B cell (primary cell): ENCODE measurements at regions not wholly inside any gene's neighbourhood (a gene's known extent, or its start where the extent isn't known, plus 50 kb on each side); places are given as distances from the start of the nearest gene placed in this dataset.

Experiments
- ATAC-seq: fragments of 200-7000 bp; cut with Tn5 transposase; one replicate; pipeline ENCODE4 v1.10.0; 2021; ENCODE audit warnings: low read depth, mild to moderate bottlenecking, moderate number of reproducible peaks, moderate library complexity
- CTCF ChIA-PET: fragments of 350-600 bp; sonication (Branson Sonifier 250); formaldehyde crosslinking; loops from one replicate; lab custom pipeline; 2021; ENCODE audit warnings: antibody characterized with exemption, inconsistent platforms; lab: Charles Lee
- POLR2A ChIA-PET: fragments of 350-600 bp; sonication (Branson Sonifier 250); formaldehyde crosslinking; loops from one replicate; lab custom pipeline; 2021; ENCODE audit warnings: antibody characterized with exemption; lab: Charles Lee
- DNase-seq: peaks from one replicate; pipeline ENCODE4 v3.0.0; 2013
- H2AFZ ChIP-seq: 2 replicates; pipeline ENCODE4 v1.6.1; 2012; ENCODE audit warnings: mild to moderate bottlenecking, low read depth, low read length; ENCODE audit not compliant: insufficient read depth, poor library complexity, severe bottlenecking
- H3K27ac ChIP-seq, 2 donors: 1 replicate in 1 of 2; 2 replicates in 1 of 2; pipeline ENCODE4 v1.5.1; 2012 to 2013; ENCODE audit warnings: low read length in 2 of 2, mild to moderate bottlenecking in 2 of 2, moderate library complexity in 1 of 2
- H3K27me3 ChIP-seq, 4 experiments: fragments of 200-600 bp in 1 of 4; sonication (generic) in 1 of 4; replicated peaks in 1 of 4; 1 replicate in 2 of 4; 2 replicates in 2 of 4; pipeline versions ENCODE4 v1.6.1 to v1.7.0; 2013 to 2016; ENCODE audit warnings: low read length in 3 of 4, mild to moderate bottlenecking in 2 of 4, mixed read lengths in 1 of 4, moderate library complexity in 1 of 4; ENCODE audit not compliant: insufficient read depth in 4 of 4, control insufficient read depth in 3 of 4; ENCODE audit errors: control extremely low read depth in 1 of 4
- H3K36me3 ChIP-seq, 2 experiments: replicated peaks in 1 of 2; 1 replicate in 1 of 2; 2 replicates in 1 of 2; pipeline versions ENCODE4 v1.6.1 to v1.7.1; 2013; ENCODE audit warnings: low read length in 1 of 2; ENCODE audit not compliant: insufficient read depth in 2 of 2, control insufficient read depth in 1 of 2; ENCODE audit errors: control extremely low read depth in 1 of 2, extremely low read depth in 1 of 2
- H3K4me1 ChIP-seq, 2 donors: fragments of 200-600 bp in 1 of 2; sonication (generic) in 1 of 2; 1 replicate in 1 of 2; 2 replicates in 1 of 2; pipeline versions ENCODE4 v1.5.1 to v1.6.1; 2013 to 2017; ENCODE audit warnings: low read length in 2 of 2; ENCODE audit not compliant: control insufficient read depth in 2 of 2, insufficient read depth in 2 of 2
- H3K4me2 ChIP-seq: replicated peaks from 2 replicates; pipeline ENCODE3; 2012; ENCODE audit warnings: mild to moderate bottlenecking, low read depth, low read length; ENCODE audit not compliant: poor library complexity, severe bottlenecking
- H3K4me3 ChIP-seq, 5 experiments: fragments of 200-600 bp in 1 of 5; sonication (generic) in 1 of 5; 1 replicate in 3 of 5; 2 replicates in 2 of 5; pipeline versions ENCODE4 v1.5.1 to v1.7.0; 2011 to 2016; ENCODE audit warnings: low read length in 4 of 5, mild to moderate bottlenecking in 4 of 5, low read depth in 2 of 5, control low read depth in 1 of 5, moderate library complexity in 1 of 5; ENCODE audit not compliant: insufficient read depth in 1 of 5; ENCODE audit errors: control extremely low read depth in 1 of 5, extremely low read depth in 1 of 5
- H3K79me2 ChIP-seq: fragments of 200-600 bp; sonication (generic); one replicate; pipeline ENCODE4 v1.6.0; 2016; ENCODE audit warnings: low read length; ENCODE audit not compliant: control insufficient read depth, insufficient read depth
- H3K9ac ChIP-seq: fragments of 200-600 bp; sonication (generic); 2 replicates; pipeline ENCODE4 v1.6.1; 2017; ENCODE audit warnings: mild to moderate bottlenecking, low read length, moderate library complexity
- H3K9me3 ChIP-seq, 3 donors: one replicate each; pipeline versions ENCODE4 v1.6.1 to v1.7.1; 2013; ENCODE audit warnings: low read length in 2 of 3; ENCODE audit not compliant: control insufficient read depth in 2 of 3, insufficient read depth in 1 of 3; ENCODE audit errors: control extremely low read depth in 1 of 3
- H4K20me1 ChIP-seq: 2 replicates; pipeline ENCODE4 v1.6.0; 2012; ENCODE audit warnings: mild to moderate bottlenecking, low read length; ENCODE audit not compliant: insufficient read depth, control insufficient read depth, poor library complexity, severe bottlenecking
- H3K27ac Mint-ChIP-seq: one replicate; pipeline ENCODE4 v1.8.0; 2021; ENCODE audit warnings: mixed read lengths
- H3K27me3 Mint-ChIP-seq: one replicate; pipeline ENCODE4 v1.8.0; 2021; ENCODE audit warnings: mixed read lengths
- H3K4me1 Mint-ChIP-seq: one replicate; pipeline ENCODE4 v1.8.0; 2021; ENCODE audit warnings: mixed read lengths
- H3K4me3 Mint-ChIP-seq: one replicate; pipeline ENCODE4 v1.8.0; 2021; ENCODE audit warnings: mixed read lengths
- H3K9me3 Mint-ChIP-seq: one replicate; pipeline ENCODE4 v1.8.0; 2022; ENCODE audit warnings: mixed read lengths; ENCODE audit not compliant: insufficient read depth
- CTCF ChIP-seq: fragments of 200-600 bp; IDR thresholded peaks from one replicate; pipeline ENCODE4 v1.8.0; 2022; ENCODE audit warnings: antibody characterized with exemption, mild to moderate bottlenecking
- EZH2 ChIP-seq: IDR thresholded peaks from 2 replicates; pipeline ENCODE4 v1.6.1; 2012; ENCODE audit warnings: borderline replicate concordance, low read depth, mild to moderate bottlenecking, moderate library complexity, low read length; ENCODE audit not compliant: insufficient read depth, poor library complexity, severe bottlenecking
- WGBS: methylation state at CpG from one replicate; pipeline ENCODE4 v1.1.5; 2013; ENCODE audit warnings: missing lambda C conversion rate; ENCODE audit not compliant: insufficient coverage; 5-methylcytosine and 5-hydroxymethylcytosine counted together
- intact Hi-C: fragments of 100-400 bp; cut with micrococcal nuclease; formaldehyde crosslinking; loops from one replicate; pipeline ENCODE4 v1.10.0; 2022

GRCh38 chr13:40064154-40065097 lies 409.0 kb downstream of the COG6 start:
- Histone ChIP-seq H3K9me3 (no peaks in the 10 kb centered on the region), H3K36me3 (no peaks in the 10 kb centered on the region), H3K4me2 (no peak overlapping the region), H4K20me1 (no peaks in the 10 kb centered on the region), H3K4me3 (no peak overlapping the region), H3K79me2 (no peaks in the 10 kb centered on the region), H3K9ac (no peak overlapping the region), H2AFZ (no peak overlapping the region), H3K4me1 (peaks cover 5% of the 10 kb centered on the region in 2 donors), H3K27me3 (no peaks in the 10 kb centered on the region), H3K27ac (no peak overlapping the region)
- no peak overlapping the region for H3K27ac Mint-ChIP-seq
- TF ChIP-seq EZH2, result no peak
- no peak for TF ChIP-seq CTCF
- H3K27me3 Mint-ChIP-seq, result no peaks in the 10 kb centered on the region
- DNase-seq (no peak), ATAC-seq (no peak)
- H3K9me3 Mint-ChIP-seq, result no peaks in the 10 kb centered on the region
- WGBS, result 63% methylated on average over 7 of the region's 10 CpGs
- ChIA-PET CTCF (interaction anchor here (1.4 to 1.8 kb wide), 2 partner anchors 122 to 619 kb away, joined by 5 to 6 read pairs; no protein-coding TSS in a partner anchor), POLR2A (no interaction called here)
- H3K4me1 Mint-ChIP-seq, result peaks cover 8% of the 10 kb centered on the region
- no peak overlapping the region for H3K4me3 Mint-ChIP-seq
- intact Hi-C loops, result loop anchor here (5.0 to 10.0 kb wide), 3 partner anchors 323 to 603 kb away; partner anchors contain the start of gene FOXO1
